Prostate gland (tissue), 2 donors: ENCODE measurements at regions not wholly inside any gene's neighbourhood (a gene's known extent, or its start where the extent isn't known, plus 50 kb on each side); places are given as distances from the start of the nearest gene placed in this dataset.

Experiments used
- CTCF ChIP-seq, 4 experiments: fragments of 200-600 bp in 2 of 4; fragments of 450-650 bp in 2 of 4; sonication (generic) in 2 of 4; IDR thresholded peaks; 1 replicate in 3 of 4; 2 replicates in 1 of 4; pipeline ENCODE4 v1.5.1; 2016 to 2019; ENCODE audit warnings: antibody characterized with exemption in 4 of 4, mild to moderate bottlenecking in 2 of 4, moderate library complexity in 2 of 4
- POLR2A ChIP-seq: fragments of 450-650 bp; IDR thresholded peaks from one replicate; pipeline ENCODE4 v1.6.1; 2016; ENCODE audit warnings: antibody characterized with exemption, mild to moderate bottlenecking

DNA sequence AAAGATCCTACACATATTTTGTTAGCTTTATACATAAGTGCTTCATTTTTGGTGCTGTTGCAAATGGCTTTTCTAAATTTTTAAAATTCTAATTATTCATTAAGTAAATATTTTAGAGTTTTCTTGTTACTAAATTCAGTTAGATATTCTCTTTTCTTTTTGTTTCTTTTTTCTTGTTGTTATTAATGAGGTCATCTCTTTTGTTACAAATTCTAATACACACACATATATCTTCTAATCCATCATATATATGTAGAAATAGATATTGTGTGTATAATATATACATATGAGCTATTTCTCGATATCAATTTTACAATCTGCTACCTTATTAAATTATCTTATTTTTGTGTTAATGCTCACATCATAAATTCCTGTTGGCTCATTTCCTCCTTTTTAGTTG, 255.9 kb downstream of the GALR1 start:
- no peak for TF ChIP-seq CTCF (IDR thresholded peaks at IDR 0.05)
- TF ChIP-seq POLR2A: no peak
